ENCODE measurements at regions not wholly inside any gene's neighbourhood (a gene's known extent, or its start where the extent isn't known, plus 50 kb on each side); places are given as distances from the start of the nearest gene placed in this dataset.
"Not testable (repeated sequence)": the region's sequence is repeated elsewhere in the genome, so short reads cannot be mapped to it uniquely, and the experiment has no call there.

- no peak for FAIRE-seq
Observed at GRCh38 chr11:87753143-87753542, 422.1 kb downstream of the RAB38 start.

DNA sequence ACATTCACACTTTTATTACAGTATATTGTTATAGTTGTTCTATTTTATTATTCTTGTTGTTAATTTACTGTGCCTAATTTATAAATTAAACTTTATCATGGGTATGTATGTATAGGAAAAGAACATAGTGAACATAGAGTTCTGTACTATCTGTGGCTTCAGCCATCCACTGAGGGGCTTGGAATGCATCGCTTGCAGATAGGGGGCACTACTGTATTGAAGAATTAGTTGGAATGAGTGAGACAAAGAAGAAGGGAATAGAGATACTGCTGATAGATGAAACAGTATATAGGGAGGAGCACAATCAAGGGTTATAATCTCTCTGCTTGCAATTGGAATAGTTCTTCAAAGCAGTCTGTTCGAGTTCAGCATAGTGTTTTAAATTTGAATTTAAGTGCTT, 432.2 kb downstream of the RAB38 start:
- FAIRE-seq: no peak

DNA sequence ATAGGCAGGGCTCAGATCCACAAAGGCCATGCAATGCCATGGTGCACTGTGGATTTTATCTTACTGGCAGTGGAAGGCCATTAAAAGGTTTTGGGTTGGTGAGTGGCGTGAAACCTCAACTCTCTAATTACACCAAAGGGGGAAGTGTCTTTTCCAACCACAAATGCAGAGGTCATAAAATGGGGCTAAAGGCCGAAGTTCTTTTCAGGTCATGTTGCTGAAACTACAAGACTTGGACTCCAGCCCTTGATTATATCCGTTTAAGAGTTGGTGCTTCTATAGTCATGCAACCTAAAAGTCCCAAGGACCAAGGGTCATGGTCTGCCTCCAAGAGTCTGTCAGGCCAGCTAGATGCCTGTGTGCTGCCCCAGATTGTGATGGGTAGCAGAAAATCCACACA, 434.3 kb downstream of the RAB38 start:
- FAIRE-seq: no peak

DNA sequence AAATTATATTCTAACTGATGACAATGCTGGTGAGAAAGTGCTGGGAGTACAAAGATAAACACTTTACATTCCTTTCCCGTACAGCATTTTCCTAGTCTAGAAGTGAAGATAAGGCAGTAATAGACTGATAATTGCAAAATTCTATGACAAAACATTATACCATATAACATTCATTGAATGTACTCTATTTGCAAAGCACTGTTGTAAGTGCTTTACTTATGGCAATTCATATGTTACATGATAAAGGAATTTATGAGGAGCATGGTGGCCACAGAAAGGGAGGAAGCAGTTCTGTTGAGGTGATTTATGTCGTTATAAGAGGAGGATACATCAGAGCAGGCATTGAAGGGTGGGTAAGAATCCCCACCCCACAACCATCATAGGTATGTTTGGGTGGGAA, 434.8 kb downstream of the RAB38 start:
- FAIRE-seq: no peak

GRCh38 chr11:87739766-87740165, 435.5 kb downstream of the RAB38 start:
- no peak for FAIRE-seq

- no peak for FAIRE-seq
Observed at GRCh38 chr11:87739261-87739660, 436.0 kb downstream of the RAB38 start.

GRCh38 chr11:87736928-87737327, 438.3 kb downstream of the RAB38 start:
- FAIRE-seq: no peak

DNA sequence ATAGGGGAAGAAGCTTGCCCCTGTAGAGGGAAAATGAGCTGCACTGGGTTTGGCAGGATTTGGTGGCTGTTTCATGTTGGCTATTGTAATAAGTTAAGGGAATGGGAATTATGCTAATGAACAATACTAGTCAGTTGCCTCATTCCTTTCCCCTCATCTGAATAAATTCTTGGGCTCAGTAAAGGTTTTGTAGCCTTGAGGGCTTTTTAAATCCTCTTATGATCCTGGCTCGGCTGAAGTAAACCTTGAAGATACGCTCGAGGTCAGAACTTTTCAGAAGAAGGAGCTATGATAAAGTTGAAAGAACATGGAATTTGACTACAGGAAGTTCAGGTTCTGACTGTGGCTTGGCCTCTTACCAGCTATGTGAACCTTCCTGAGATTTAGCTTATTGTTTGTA, 448.7 kb downstream of the RAB38 start:
- no peak for FAIRE-seq

GRCh38 chr11:87724358-87724757, 450.9 kb downstream of the RAB38 start:
- FAIRE-seq: no peak

DNA sequence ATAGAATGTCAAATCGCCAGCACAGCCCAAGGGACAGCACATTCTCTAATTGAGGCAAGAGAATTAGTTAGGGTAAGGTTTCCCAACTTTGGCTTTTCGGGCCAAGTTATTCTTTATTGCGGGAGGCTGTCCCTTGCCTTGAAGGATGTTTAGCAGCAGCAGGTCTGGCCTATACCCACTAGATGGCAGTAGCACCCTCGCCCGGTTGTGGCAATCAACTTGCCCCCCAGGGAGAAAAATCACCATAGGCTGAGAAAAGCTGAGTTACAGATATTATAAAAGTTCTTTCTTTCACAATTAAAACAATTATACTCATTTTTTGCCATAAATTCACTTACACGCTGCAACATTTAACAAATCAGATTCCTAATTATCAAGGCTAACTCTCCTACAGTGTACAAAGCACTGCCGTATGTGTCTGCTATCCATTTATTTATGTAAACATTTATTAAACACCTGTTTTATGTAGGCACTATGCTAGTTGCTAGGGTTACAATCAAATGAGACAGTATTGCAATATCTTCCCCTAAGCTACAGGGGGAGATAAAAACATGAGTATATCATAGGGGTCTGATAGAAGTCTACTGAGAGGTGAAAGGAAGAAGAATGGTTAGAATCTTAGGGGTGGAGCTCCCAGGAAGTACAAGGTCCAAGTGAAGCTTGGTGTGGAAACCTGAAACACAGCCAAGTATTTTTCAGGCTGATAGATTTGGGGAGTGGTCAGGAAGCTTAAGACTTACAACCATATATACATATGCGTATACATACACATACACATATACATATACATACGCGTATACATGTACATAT, 452.3 kb downstream of the RAB38 start:
- FAIRE-seq: no peak

DNA sequence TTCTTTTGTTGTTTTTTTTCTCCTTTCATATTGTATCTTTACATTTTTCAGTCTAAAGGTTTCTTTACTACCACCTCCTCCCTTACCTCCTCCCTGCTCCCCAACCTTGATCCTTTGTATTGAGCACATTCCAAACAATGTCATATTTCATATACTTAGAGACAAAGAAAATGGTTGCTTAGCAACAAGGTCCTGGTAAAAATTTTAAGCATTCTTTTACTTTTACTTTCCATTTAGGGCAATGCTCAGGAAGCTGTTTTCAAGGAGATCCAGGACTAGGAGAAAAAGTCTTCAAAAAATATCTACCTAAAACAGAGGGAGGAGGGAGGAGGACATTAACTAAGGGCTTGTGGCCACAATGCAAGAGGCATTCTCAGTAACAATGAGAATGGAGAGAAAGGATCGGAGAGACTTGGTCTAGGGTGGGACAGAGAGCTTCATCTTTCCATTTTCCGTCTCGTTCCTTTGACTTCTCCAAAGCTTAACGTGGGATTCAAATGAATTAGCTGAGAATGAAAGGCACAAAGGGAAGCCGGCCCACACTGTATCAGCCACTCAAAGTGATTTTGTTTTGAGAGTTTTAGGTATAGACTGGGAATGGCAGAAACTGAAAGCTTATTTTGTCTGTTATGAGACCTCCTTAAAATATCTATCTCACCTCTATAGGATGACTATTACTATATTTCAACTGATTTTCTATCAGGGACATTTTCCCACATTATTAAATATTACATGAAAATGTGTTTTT, 455.7 kb downstream of the RAB38 start:
- no peak for FAIRE-seq

DNA sequence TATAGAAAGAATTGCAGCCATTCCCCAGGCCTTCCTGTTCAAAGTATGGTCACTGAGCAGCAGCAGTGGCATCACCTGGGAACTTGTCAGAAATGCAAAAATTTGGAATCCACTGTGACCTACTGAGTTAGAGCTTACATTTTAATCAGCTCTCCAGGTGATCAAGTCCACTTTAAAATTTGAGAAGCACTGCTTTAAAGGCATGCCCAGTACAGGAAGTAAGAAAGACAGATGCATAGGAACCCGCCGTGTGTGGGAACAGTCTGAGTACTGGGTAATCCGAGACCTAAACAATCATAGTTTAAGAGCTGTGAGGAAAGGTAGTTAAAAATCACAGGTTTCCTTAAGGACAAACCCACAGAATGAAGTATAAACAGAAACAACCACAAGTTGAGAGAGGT, 462.4 kb downstream of the RAB38 start:
- FAIRE-seq: no peak

- no peak for FAIRE-seq
Observed at GRCh38 chr11:87712391-87712790, 462.9 kb downstream of the RAB38 start.

- FAIRE-seq: not testable (repeated sequence)
Observed at GRCh38 chr11:87703589-87703988, 471.7 kb downstream of the RAB38 start.

- no peak for FAIRE-seq
Observed at GRCh38 chr11:87675993-87676392, 499.2 kb downstream of the RAB38 start.

DNA sequence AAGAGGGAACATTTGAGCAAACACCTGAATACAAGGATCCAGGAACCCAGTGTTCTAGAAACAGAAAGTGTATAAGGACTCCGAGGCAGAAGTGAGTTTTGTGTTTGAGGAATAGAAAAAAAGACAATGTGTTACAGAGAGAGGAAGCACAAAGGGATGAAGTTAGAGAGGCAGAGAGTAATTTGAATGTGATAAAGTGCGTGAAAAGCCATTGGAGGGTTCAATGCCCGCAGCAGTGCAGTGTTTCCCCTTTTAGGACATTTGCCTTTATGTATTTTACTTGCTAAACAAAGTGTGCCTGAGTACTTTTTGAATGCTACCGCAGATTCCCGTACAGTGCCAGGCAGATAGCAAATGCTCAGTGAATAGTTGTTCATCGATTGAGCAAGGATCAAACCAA, 508.5 kb downstream of the RAB38 start:
- FAIRE-seq: no peak

DNA sequence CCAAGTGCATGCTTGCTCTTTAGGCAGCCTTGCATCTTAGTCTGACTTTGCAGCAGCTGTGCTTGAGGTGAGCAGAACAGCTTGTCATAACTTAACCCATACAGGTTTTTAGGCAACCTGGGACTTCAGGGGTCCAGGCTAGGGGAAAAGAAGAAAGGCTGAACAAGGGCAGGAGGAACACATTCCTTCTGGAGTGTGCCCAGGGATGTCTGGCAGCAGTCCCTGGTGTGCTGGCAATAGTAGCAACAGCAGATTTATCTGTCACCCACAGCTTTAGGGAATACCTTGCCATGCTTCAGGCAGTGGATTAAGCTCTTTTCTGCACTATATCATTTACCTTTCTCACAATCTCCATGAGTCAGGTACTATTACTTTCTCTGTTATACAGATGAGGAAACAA, 513.0 kb downstream of the RAB38 start:
- no peak for FAIRE-seq

GRCh38 chr11:87660926-87661660, 514.1 kb downstream of the RAB38 start:
- FAIRE-seq: no peak

DNA sequence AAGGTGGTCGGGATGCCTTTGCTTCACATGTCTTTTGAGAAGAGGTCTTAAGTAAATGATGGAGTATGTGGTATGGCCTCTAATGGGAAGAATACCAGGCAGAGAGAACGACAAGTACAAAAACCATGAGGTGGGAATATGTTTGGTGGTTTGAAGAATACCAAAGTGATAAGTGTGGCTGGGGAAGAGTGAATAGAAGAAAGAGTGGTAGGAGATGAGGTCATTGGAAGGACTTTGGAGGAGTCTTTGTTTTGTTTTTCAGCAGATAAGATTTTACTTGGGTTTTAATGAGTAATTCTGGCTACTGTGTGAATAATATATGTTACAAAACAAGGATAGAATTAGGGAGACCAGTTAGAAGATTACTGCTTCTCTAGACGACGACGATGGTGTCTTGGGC, 515.4 kb downstream of the RAB38 start:
- no peak for FAIRE-seq

GRCh38 chr11:87645626-87646025, 529.6 kb downstream of the RAB38 start:
- FAIRE-seq: no peak

- FAIRE-seq: no peak
Observed at GRCh38 chr11:87639753-87640364, 535.4 kb downstream of the RAB38 start.

DNA sequence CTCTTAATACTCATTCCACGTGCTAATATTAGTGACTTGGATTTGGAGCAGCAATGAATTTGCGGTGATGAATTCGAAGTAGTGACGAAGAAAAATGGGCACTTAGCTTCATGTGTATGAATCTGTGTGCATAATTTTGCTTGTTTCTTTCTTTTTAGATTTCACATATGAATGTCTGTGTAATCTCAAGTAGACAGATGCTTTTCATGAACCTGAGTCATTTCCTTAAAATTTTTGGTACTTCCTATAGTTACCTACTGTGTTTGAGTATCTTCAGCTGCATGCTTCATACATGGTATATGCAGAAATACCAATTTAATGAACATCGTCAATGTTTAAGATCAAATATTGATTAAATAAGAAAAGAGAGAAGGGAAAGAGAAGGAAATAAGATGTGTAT, 540.2 kb downstream of the RAB38 start:
- FAIRE-seq: no peak

DNA sequence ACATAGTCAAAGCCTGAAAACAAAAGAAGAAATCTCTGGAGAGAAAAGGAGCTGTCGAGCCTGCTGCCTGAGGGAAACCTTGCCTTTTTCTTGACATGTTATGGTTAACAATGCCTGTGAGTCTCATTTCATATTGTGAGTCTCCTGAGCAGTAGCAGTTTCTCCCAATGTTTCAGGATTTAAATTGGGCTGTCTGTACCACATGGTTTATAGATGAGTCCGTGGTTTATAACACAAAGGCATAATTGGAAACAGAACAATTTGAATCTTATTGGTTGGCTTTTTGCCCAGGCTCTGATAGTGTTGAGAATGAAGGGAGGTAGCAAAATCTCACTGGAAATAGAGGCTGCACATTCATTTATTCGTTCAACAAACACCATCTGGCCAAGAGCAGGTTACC, 540.9 kb downstream of the RAB38 start:
- no peak for FAIRE-seq

Measured in G401.6 (cell line).